ENCODE measurements at regions not wholly inside any gene's neighbourhood (a gene's known extent, or its start where the extent isn't known, plus 50 kb on each side); places are given as distances from the start of the nearest gene placed in this dataset.

DNA sequence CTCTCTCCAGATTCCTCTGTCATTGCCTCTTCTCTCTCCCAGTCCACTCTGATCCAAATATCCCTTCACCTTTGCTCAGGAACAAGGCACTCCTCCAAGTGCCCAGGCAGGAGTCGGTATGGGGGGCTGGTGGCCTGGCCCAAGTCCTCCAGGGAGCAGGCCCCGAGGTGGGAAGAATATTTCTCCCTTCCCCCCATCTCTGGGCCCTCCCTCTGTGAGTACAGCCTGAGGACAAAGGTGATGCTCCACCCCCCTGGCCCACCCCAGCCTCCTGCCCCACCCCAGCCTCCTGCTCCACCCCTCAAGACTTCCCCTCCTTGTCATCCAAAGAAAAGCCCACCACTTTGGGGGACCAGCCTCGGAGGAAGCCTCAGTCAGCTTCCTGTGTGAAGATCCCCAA lies 96.9 kb downstream of the NCR2 start:
- TF ChIP-seq, protein P1, sequence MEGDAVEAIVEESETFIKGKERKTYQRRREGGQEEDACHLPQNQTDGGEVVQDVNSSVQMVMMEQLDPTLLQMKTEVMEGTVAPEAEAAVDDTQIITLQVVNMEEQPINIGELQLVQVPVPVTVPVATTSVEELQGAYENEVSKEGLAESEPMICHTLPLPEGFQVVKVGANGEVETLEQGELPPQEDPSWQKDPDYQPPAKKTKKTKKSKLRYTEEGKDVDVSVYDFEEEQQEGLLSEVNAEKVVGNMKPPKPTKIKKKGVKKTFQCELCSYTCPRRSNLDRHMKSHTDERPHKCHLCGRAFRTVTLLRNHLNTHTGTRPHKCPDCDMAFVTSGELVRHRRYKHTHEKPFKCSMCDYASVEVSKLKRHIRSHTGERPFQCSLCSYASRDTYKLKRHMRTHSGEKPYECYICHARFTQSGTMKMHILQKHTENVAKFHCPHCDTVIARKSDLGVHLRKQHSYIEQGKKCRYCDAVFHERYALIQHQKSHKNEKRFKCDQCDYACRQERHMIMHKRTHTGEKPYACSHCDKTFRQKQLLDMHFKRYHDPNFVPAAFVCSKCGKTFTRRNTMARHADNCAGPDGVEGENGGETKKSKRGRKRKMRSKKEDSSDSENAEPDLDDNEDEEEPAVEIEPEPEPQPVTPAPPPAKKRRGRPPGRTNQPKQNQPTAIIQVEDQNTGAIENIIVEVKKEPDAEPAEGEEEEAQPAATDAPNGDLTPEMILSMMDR (IDR thresholded peaks at IDR 0.05) = no peak
- TF ChIP-seq EZH2 (IDR thresholded peaks at IDR 0.05) (no peak), EZH2phosphoT487 (IDR thresholded peaks at IDR 0.05) (no peak)
